Natural killer cell (primary cell): ENCODE measurements at regions not wholly inside any gene's neighbourhood (a gene's known extent, or its start where the extent isn't known, plus 50 kb on each side); places are given as distances from the start of the nearest gene placed in this dataset.

Experiments
- ATAC-seq, 3 donors: fragments of 150-1000 bp in 2 of 3; fragments of 200-7000 bp in 1 of 3; cut with Tn5 transposase; 1 replicate in 1 of 3; 2 replicates in 2 of 3; pipeline ENCODE4 v1.10.0; 2021; ENCODE audit warnings: mild to moderate bottlenecking in 2 of 3, moderate library complexity in 2 of 3
- DNase-seq, 2 donors: peaks; one replicate each; pipeline versions ENCODE4 v3.0.0 to v3.0.0-alpha.2; 2013 to 2021; ENCODE audit warnings: mixed read lengths in 1 of 2
- H3K27ac ChIP-seq: one replicate; pipeline ENCODE4 v1.5.1; 2013; ENCODE audit warnings: mild to moderate bottlenecking, low read length
- H3K27me3 ChIP-seq: one replicate; pipeline ENCODE4 v1.6.1; 2013; ENCODE audit warnings: low read length; ENCODE audit not compliant: control insufficient read depth, insufficient read depth
- H3K36me3 ChIP-seq: one replicate; pipeline ENCODE4 v1.6.1; 2013; ENCODE audit warnings: low read length; ENCODE audit not compliant: control insufficient read depth, insufficient read depth
- H3K4me1 ChIP-seq: one replicate; pipeline ENCODE4 v1.6.1; 2013; ENCODE audit warnings: low read length; ENCODE audit not compliant: control insufficient read depth, insufficient read depth
- H3K4me3 ChIP-seq: one replicate; pipeline ENCODE4 v1.5.1; 2013; ENCODE audit warnings: low read length
- H3K9me3 ChIP-seq: one replicate; pipeline ENCODE4 v1.6.1; 2013; ENCODE audit warnings: low read length; ENCODE audit not compliant: control insufficient read depth, insufficient read depth
- H3K27ac Mint-ChIP-seq, 2 donors: one replicate each; pipeline ENCODE4 v1.8.0; 2022; ENCODE audit warnings: mild to moderate bottlenecking in 2 of 2, mixed read lengths in 2 of 2, moderate library complexity in 1 of 2
- H3K27me3 Mint-ChIP-seq, 2 donors: one replicate each; pipeline ENCODE4 v1.8.0; 2022; ENCODE audit warnings: low read depth in 2 of 2, mixed read lengths in 2 of 2
- H3K36me3 Mint-ChIP-seq: one replicate; pipeline ENCODE4 v1.8.0; 2022; ENCODE audit warnings: mixed read lengths
- H3K4me1 Mint-ChIP-seq, 2 donors: one replicate each; pipeline ENCODE4 v1.8.0; 2022; ENCODE audit warnings: mixed read lengths in 2 of 2
- H3K4me3 Mint-ChIP-seq: one replicate; pipeline ENCODE4 v1.8.0; 2022; ENCODE audit warnings: mild to moderate bottlenecking, moderate library complexity, mixed read lengths
- H3K9me3 Mint-ChIP-seq, 2 donors: one replicate each; pipeline ENCODE4 v1.8.0; 2022; ENCODE audit warnings: mixed read lengths in 2 of 2
- CTCF ChIP-seq: fragments of 200-600 bp; IDR thresholded peaks from one replicate; pipeline ENCODE4 v1.8.0; 2022; ENCODE audit warnings: antibody characterized with exemption
- WGBS: methylation state at CpG from one replicate; pipeline ENCODE4 v1.1.7; 2013; ENCODE audit warnings: missing lambda C conversion rate; ENCODE audit not compliant: insufficient coverage; 5-methylcytosine and 5-hydroxymethylcytosine counted together
- intact Hi-C: fragments of 100-400 bp; cut with micrococcal nuclease; formaldehyde crosslinking; loops from one replicate; pipeline ENCODE4 v1.14.2; 2022

GRCh38 chr22:27542602-27543001 lies 259.0 kb downstream of the MN1 start:
- no peak overlapping the region for H3K27ac Mint-ChIP-seq
- H3K4me1 Mint-ChIP-seq: no peaks in the 10 kb centered on the region
- no peaks in the 10 kb centered on the region for H3K9me3 ChIP-seq
- H3K9me3 Mint-ChIP-seq: no peaks in the 10 kb centered on the region
- no peaks in the 10 kb centered on the region for H3K4me1 ChIP-seq
- ATAC-seq: no peak
- DNase-seq: no peak
- TF ChIP-seq CTCF: no peak
- H3K27ac ChIP-seq: no peak overlapping the region
- H3K27me3 Mint-ChIP-seq: peaks cover 0 to 6% of the 10 kb centered on the region in 2 donors
- H3K36me3 ChIP-seq: no peaks in the 10 kb centered on the region
- H3K4me3 Mint-ChIP-seq: no peak overlapping the region
- H3K27me3 ChIP-seq: no peaks in the 10 kb centered on the region
- intact Hi-C loops: no loop called here
- no peak overlapping the region for H3K4me3 ChIP-seq
- 74% methylated on average over 6 of the region's 6 CpGs for WGBS
- no peaks in the 10 kb centered on the region for H3K36me3 Mint-ChIP-seq

- H3K27me3 ChIP-seq: no peaks in the 10 kb centered on the region
- no peak overlapping the region for H3K4me3 ChIP-seq
- Mint-ChIP-seq H3K27me3 (peaks cover 0 to 6% of the 10 kb centered on the region in 2 donors), H3K4me3 (no peak overlapping the region), H3K27ac (no peak overlapping the region), H3K36me3 (no peaks in the 10 kb centered on the region), H3K4me1 (no peaks in the 10 kb centered on the region), H3K9me3 (no peaks in the 10 kb centered on the region)
- intact Hi-C loops: no loop called here
- ATAC-seq (no peak), DNase-seq (no peak)
- H3K36me3 ChIP-seq: no peaks in the 10 kb centered on the region
- WGBS: 85% methylated on average over 2 of the region's 2 CpGs
- H3K9me3 ChIP-seq: no peaks in the 10 kb centered on the region
- H3K4me1 ChIP-seq: no peaks in the 10 kb centered on the region
- H3K27ac ChIP-seq: no peak overlapping the region
- TF ChIP-seq CTCF: no peak
Measured at GRCh38 chr22:27543460-27543859, 258.1 kb downstream of the MN1 start.

GRCh38 chr22:27545085-27545484 lies 256.5 kb downstream of the MN1 start:
- Histone ChIP-seq H3K36me3 (no peaks in the 10 kb centered on the region), H3K9me3 (no peaks in the 10 kb centered on the region), H3K4me3 (no peak overlapping the region), H3K4me1 (no peaks in the 10 kb centered on the region), H3K27ac (no peak overlapping the region), H3K27me3 (no peaks in the 10 kb centered on the region)
- peaks cover 0 to 6% of the 10 kb centered on the region in 2 donors for H3K27me3 Mint-ChIP-seq
- ATAC-seq (no peak), DNase-seq (no peak)
- TF ChIP-seq CTCF: no peak
- no peak overlapping the region for H3K27ac Mint-ChIP-seq
- intact Hi-C loops: no loop called here
- 83% methylated on average over 7 of the region's 7 CpGs for WGBS
- H3K36me3 Mint-ChIP-seq: no peaks in the 10 kb centered on the region
- no peaks in the 10 kb centered on the region for H3K9me3 Mint-ChIP-seq
- no peak overlapping the region for H3K4me3 Mint-ChIP-seq
- no peaks in the 10 kb centered on the region for H3K4me1 Mint-ChIP-seq

- TF ChIP-seq CTCF: no peak
- no peak overlapping the region for H3K4me3 ChIP-seq
- no peaks in the 10 kb centered on the region for H3K4me1 Mint-ChIP-seq
Measured at GRCh38 chr22:27546157-27546935, 255.2 kb downstream of the MN1 start.

More at GRCh38 chr22:27546157-27546935, 255.2 kb downstream of the MN1 start:
- Mint-ChIP-seq H3K9me3 (no peaks in the 10 kb centered on the region), H3K4me3 (no peak overlapping the region), H3K36me3 (no peaks in the 10 kb centered on the region), H3K27ac (no peak overlapping the region), H3K27me3 (peaks cover 0 to 6% of the 10 kb centered on the region in 2 donors)
- no peaks in the 10 kb centered on the region for H3K9me3 ChIP-seq
- H3K4me1 ChIP-seq: no peaks in the 10 kb centered on the region
- no peak overlapping the region for H3K27ac ChIP-seq
- H3K27me3 ChIP-seq: no peaks in the 10 kb centered on the region
- H3K36me3 ChIP-seq: no peaks in the 10 kb centered on the region
- DNase-seq (no peak), ATAC-seq (no peak)
- intact Hi-C loops: no loop called here
- 66% methylated on average over 18 of the region's 18 CpGs for WGBS
